Caco-2 (cell line): ENCODE measurements at regions not wholly inside any gene's neighbourhood (a gene's known extent, or its start where the extent isn't known, plus 50 kb on each side); places are given as distances from the start of the nearest gene placed in this dataset.

ENCODE experiments used
- BruUV-seq: library from RNA; stranded (reverse); fragments of 400-500 nt; replicated peaks from 2 replicates; lab custom pipeline; 2021; lab: Mats Ljungman, UMichigan
- CTCF ChIA-PET: fragments of 300-600 bp; sonication (Branson Sonifier 250); formaldehyde crosslinking; loops from one replicate; lab custom pipeline; 2022; ENCODE audit warnings: antibody characterized with exemption; lab: Charles Lee
- POLR2A ChIA-PET: fragments of 300-600 bp; sonication (Branson Sonifier 250); formaldehyde crosslinking; loops from one replicate; lab custom pipeline; 2022; ENCODE audit warnings: antibody characterized with exemption; lab: Charles Lee
- DNase-seq, 2 experiments: peaks; one replicate each; pipeline versions ENCODE4 v3.0.0 to v3.0.0-alpha.2; 2020 to 2022
- H3K27me3 ChIP-seq: replicated peaks from 2 replicates; pipeline ENCODE4 v1.6.0; 2011; ENCODE audit warnings: low read length; ENCODE audit not compliant: control insufficient read depth, insufficient read depth
- H3K36me3 ChIP-seq: 2 replicates; pipeline ENCODE4 v1.5.1; 2011; ENCODE audit warnings: low read length; ENCODE audit not compliant: control insufficient read depth, insufficient read depth
- H3K4me1 ChIP-seq: fragments of 250-450 bp; sonication (Bioruptor Pico); 2 replicates; pipeline ENCODE4 v1.5.1; 2020; ENCODE audit warnings: mild to moderate bottlenecking
- H3K4me3 ChIP-seq: 2 replicates; pipeline ENCODE4 v1.5.1; 2011; ENCODE audit warnings: low read depth, mild to moderate bottlenecking, control low read depth, low read length
- H3K9me3 ChIP-seq: fragments of 250-450 bp; sonication (Bioruptor Pico); 2 replicates; pipeline ENCODE4 v1.5.1; 2020; ENCODE audit warnings: mild to moderate bottlenecking, moderate library complexity
- H3K27ac Mint-ChIP-seq: one replicate; pipeline ENCODE4 v1.8.0; 2022; ENCODE audit warnings: mixed read lengths; ENCODE audit not compliant: unreplicated experiment
- H3K27me3 Mint-ChIP-seq: one replicate; pipeline ENCODE4 v1.8.0; 2022; ENCODE audit warnings: mixed read lengths; ENCODE audit not compliant: insufficient read depth, unreplicated experiment
- H3K36me3 Mint-ChIP-seq: one replicate; pipeline ENCODE4 v1.8.0; 2022; ENCODE audit warnings: mild to moderate bottlenecking, mixed read lengths; ENCODE audit not compliant: insufficient read depth, unreplicated experiment
- H3K4me1 Mint-ChIP-seq: one replicate; pipeline ENCODE4 v1.8.0; 2022; ENCODE audit warnings: low read depth, mixed read lengths; ENCODE audit not compliant: unreplicated experiment
- H3K4me3 Mint-ChIP-seq: one replicate; pipeline ENCODE4 v1.8.0; 2022; ENCODE audit warnings: mild to moderate bottlenecking, moderate library complexity, mixed read lengths; ENCODE audit not compliant: unreplicated experiment
- H3K9me3 Mint-ChIP-seq: one replicate; pipeline ENCODE4 v1.8.0; 2022; ENCODE audit warnings: mixed read lengths; ENCODE audit not compliant: unreplicated experiment
- intact Hi-C: fragments of 100-400 bp; cut with micrococcal nuclease; formaldehyde crosslinking; loops from one replicate; pipeline ENCODE4 v1.10.0; 2022; ENCODE audit not compliant: unreplicated experiment
- TF ChIP-seq, protein P1 (sequence below), 2 experiments: fragments of 200-600 bp in 1 of 2; IDR thresholded peaks; 1 replicate in 1 of 2; 2 replicates in 1 of 2; pipeline versions ENCODE4 v1.5.1 to v1.8.0; 2011 to 2022; ENCODE audit warnings: antibody characterized with exemption in 1 of 2, control low read depth in 1 of 2, inconsistent platforms in 1 of 2, low read depth in 1 of 2, low read length in 1 of 2, mild to moderate bottlenecking in 1 of 2, moderate library complexity in 1 of 2; ENCODE audit not compliant: insufficient read depth in 1 of 2, severe bottlenecking in 1 of 2, unreplicated experiment in 1 of 2

DNA sequence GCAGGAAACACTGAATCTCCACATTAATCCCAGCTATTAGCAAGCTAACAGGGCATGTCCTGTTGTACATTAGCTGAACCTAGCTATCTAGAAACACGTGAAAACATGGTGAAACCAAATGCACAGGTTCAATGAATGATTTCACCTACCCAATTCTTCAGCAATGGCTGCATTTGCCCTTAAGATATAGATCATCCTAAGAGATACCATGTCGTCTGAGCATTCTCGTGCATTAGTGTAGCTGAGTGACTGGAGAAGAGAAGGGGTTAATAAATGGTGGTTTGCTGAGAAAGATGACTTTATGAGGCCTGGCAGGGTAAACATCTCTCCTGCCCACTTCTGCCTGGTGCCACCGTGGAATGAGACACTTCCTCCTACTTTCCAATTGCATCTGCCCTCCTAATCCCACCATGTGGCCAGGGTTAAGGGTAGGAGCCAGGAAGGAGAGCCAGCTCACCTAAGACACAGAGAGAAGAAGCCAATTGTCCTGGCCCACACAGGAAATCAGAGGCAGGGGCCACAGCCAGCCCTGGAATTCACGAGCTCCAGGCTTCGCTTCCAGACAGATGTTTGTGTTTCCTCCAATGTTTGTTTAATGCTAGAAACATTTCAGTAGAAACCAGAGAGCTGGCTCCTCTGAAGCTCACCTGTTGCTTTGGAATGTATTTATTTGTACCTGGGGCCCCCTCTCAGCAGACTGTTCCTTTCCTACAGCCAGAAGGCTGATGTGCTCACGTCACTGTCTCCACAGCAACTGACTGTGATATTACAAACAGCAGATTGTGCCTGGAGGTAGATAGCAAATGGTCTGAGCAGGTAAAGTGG, 126.0 kb upstream of the PARP11 start:
- Mint-ChIP-seq H3K4me1 (peaks cover 51% of the 10 kb centered on the region), H3K27me3 (no peaks in the 10 kb centered on the region), H3K27ac (peak overlapping the region; percentile 98), H3K4me3 (peak overlapping the region; percentile 19), H3K9me3 (peaks cover 13% of the 10 kb centered on the region), H3K36me3 (peaks cover 12% of the 10 kb centered on the region)
- no peaks in the 10 kb centered on the region for H3K27me3 ChIP-seq
- CTCF ChIA-PET: interaction anchor here (0.8 to 3.3 kb wide), 14 partner anchors 11 to 278 kb away, joined by 3 to 37 read pairs (median 7); no protein-coding TSS in a partner anchor
- no peaks in the 10 kb centered on the region for H3K9me3 ChIP-seq
- TF ChIP-seq, protein P1, sequence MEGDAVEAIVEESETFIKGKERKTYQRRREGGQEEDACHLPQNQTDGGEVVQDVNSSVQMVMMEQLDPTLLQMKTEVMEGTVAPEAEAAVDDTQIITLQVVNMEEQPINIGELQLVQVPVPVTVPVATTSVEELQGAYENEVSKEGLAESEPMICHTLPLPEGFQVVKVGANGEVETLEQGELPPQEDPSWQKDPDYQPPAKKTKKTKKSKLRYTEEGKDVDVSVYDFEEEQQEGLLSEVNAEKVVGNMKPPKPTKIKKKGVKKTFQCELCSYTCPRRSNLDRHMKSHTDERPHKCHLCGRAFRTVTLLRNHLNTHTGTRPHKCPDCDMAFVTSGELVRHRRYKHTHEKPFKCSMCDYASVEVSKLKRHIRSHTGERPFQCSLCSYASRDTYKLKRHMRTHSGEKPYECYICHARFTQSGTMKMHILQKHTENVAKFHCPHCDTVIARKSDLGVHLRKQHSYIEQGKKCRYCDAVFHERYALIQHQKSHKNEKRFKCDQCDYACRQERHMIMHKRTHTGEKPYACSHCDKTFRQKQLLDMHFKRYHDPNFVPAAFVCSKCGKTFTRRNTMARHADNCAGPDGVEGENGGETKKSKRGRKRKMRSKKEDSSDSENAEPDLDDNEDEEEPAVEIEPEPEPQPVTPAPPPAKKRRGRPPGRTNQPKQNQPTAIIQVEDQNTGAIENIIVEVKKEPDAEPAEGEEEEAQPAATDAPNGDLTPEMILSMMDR (IDR thresholded peaks at IDR 0.05; ENCODE audit: insufficient read depth in 1 of 2, low read depth in 1 of 2, low read length in 1 of 2, severe bottlenecking in 1 of 2, unreplicated experiment in 1 of 2): no peak
- TSS peak; percentile 88 for BruUV-seq
- intact Hi-C loops: loop anchor here (1.0 to 2.0 kb wide), 8 partner anchors 12 to 278 kb away; no protein-coding TSS in a partner anchor
- no peaks in the 10 kb centered on the region for H3K36me3 ChIP-seq
- peak; percentile 94 for DNase-seq
- peaks cover 31% of the 10 kb centered on the region for H3K4me1 ChIP-seq
- POLR2A ChIA-PET: interaction anchor here (0.6 to 2.7 kb wide), 10 partner anchors 11 to 278 kb away, joined by 3 to 53 read pairs (median 6); partner anchors contain the start of genes CCND2 and PARP11
- H3K4me3 ChIP-seq: no peak overlapping the region

- no peaks in the 10 kb centered on the region for H3K27me3 ChIP-seq
- TF ChIP-seq, protein P1 (IDR thresholded peaks at IDR 0.05; ENCODE audit: insufficient read depth in 1 of 2, low read depth in 1 of 2, low read length in 1 of 2, severe bottlenecking in 1 of 2, unreplicated experiment in 1 of 2): no peak
- Mint-ChIP-seq H3K4me1 (peaks cover 51% of the 10 kb centered on the region), H3K9me3 (peaks cover 13% of the 10 kb centered on the region), H3K4me3 (no peak overlapping the region), H3K27ac (peak overlapping the region; percentile 98), H3K27me3 (no peaks in the 10 kb centered on the region), H3K36me3 (peaks cover 12% of the 10 kb centered on the region)
- ChIA-PET CTCF (interaction anchor here (1.2 to 3.3 kb wide), 8 partner anchors 11 to 279 kb away, joined by 4 to 37 read pairs (median 9); no protein-coding TSS in a partner anchor), POLR2A (interaction anchor here (0.5 to 2.7 kb wide), 8 partner anchors 12 to 1206 kb away, joined by 3 to 53 read pairs (median 6); no protein-coding TSS in a partner anchor)
- no peaks in the 10 kb centered on the region for H3K9me3 ChIP-seq
- no peak for DNase-seq
- peaks cover 31% of the 10 kb centered on the region for H3K4me1 ChIP-seq
- H3K36me3 ChIP-seq: no peaks in the 10 kb centered on the region
- intact Hi-C loops: loop anchor here (2.0 kb wide), 1 partner anchor 70 kb away; no protein-coding TSS in a partner anchor
- BruUV-seq: no TSS peak
- no peak overlapping the region for H3K4me3 ChIP-seq
Observed at GRCh38 chr12:3998397-3998796, 125.2 kb upstream of the PARP11 start.

- no peak overlapping the region for H3K4me3 Mint-ChIP-seq
- peak overlapping the region; percentile 41 for H3K27ac Mint-ChIP-seq
- ChIA-PET CTCF (interaction anchor here (0.5 to 3.6 kb wide), 7 partner anchors 12 to 281 kb away, joined by 3 to 42 read pairs (median 4); no protein-coding TSS in a partner anchor), POLR2A (no interaction called here)
- no peaks in the 10 kb centered on the region for H3K27me3 ChIP-seq
- H3K36me3 ChIP-seq: no peaks in the 10 kb centered on the region
- no peak for DNase-seq
- TF ChIP-seq, protein P1 (IDR thresholded peaks at IDR 0.05; ENCODE audit: insufficient read depth in 1 of 2, low read depth in 1 of 2, low read length in 1 of 2, severe bottlenecking in 1 of 2, unreplicated experiment in 1 of 2): no peak
- H3K9me3 ChIP-seq: no peaks in the 10 kb centered on the region
- peaks cover 12% of the 10 kb centered on the region for H3K36me3 Mint-ChIP-seq
- H3K4me1 ChIP-seq: peaks cover 42% of the 10 kb centered on the region
- no TSS peak for BruUV-seq
- peaks cover 57% of the 10 kb centered on the region for H3K4me1 Mint-ChIP-seq
- H3K9me3 Mint-ChIP-seq: peaks cover 13% of the 10 kb centered on the region
- H3K4me3 ChIP-seq: no peak overlapping the region
- intact Hi-C loops: no loop called here
- no peaks in the 10 kb centered on the region for H3K27me3 Mint-ChIP-seq
Observed at GRCh38 chr12:3996322-3996721, 123.1 kb upstream of the PARP11 start.
